ENCODE measurements at regions not wholly inside any gene's neighbourhood (a gene's known extent, or its start where the extent isn't known, plus 50 kb on each side); places are given as distances from the start of the nearest gene placed in this dataset.

DNA sequence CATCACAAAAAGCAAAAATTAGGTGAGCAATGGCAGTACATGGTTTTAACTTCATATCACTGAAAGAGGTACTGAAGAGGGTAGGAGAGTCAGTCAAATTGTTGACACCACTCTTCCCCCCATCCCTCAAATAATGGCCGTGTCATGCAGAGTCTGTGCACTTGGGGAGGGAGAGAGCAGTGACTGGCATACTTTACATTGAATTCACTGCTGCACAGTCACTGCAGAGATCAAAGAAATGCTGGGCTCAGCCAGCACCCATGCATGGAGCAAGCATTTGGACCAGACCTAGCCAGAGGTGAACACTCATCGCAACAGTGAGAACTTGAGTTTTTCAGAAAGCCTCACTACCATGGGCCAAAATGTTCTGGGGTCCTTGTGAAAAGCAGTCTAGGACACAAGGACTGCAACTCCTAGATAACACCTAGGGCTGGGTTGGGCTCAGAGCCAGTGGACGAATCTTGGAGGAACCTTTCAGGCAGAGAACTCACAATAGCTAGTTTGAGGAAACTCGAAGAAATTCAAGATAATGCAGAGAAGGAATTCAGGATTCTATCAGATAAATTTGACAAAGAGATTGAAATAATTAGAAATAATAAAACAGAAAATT, 112.9 kb downstream of the NR4A2 start:
- Histone ChIP-seq H3K4me3 (replicated peaks; ENCODE audit: low read depth, low read length) (no peak overlapping the region), H3K27me3 (replicated peaks; ENCODE audit: control insufficient read depth, insufficient read depth, low read length) (no peaks in the 10 kb centered on the region), H3K36me3 (ENCODE audit: control insufficient read depth, insufficient read depth, low read length) (no peaks in the 10 kb centered on the region)
- no peak for DNase-seq (ENCODE audit: extremely low read depth, insufficient read length)
- TF ChIP-seq, protein P1, sequence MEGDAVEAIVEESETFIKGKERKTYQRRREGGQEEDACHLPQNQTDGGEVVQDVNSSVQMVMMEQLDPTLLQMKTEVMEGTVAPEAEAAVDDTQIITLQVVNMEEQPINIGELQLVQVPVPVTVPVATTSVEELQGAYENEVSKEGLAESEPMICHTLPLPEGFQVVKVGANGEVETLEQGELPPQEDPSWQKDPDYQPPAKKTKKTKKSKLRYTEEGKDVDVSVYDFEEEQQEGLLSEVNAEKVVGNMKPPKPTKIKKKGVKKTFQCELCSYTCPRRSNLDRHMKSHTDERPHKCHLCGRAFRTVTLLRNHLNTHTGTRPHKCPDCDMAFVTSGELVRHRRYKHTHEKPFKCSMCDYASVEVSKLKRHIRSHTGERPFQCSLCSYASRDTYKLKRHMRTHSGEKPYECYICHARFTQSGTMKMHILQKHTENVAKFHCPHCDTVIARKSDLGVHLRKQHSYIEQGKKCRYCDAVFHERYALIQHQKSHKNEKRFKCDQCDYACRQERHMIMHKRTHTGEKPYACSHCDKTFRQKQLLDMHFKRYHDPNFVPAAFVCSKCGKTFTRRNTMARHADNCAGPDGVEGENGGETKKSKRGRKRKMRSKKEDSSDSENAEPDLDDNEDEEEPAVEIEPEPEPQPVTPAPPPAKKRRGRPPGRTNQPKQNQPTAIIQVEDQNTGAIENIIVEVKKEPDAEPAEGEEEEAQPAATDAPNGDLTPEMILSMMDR (IDR thresholded peaks at IDR 0.05; ENCODE audit: insufficient read depth, low read length, poor library complexity, severe bottlenecking) = no peak

DNA sequence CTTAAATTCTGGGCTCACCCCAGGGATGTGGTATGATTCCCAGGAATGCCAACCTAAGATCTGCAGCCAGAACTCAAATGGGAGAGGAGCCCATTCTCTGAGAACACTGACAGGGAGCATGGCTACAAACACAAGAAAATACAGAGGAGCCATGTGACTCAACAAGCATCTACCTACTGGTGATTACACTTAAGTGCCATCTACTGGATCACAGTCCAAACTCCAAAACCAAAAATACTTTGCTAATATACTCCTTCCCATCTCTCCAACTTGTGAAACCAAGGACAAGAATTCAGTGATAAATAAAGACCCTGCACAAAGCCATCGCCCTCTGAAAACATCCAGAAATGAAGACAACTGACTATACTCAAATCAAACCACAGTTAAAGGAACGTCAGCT, 116.9 kb downstream of the NR4A2 start:
- no peak overlapping the region for H3K4me3 ChIP-seq (replicated peaks; ENCODE audit: low read depth, low read length)
- TF ChIP-seq, protein P1 (IDR thresholded peaks at IDR 0.05; ENCODE audit: insufficient read depth, low read length, poor library complexity, severe bottlenecking) = no peak
- H3K27me3 ChIP-seq (replicated peaks; ENCODE audit: control insufficient read depth, insufficient read depth, low read length) = no peaks in the 10 kb centered on the region
- no peak for DNase-seq (ENCODE audit: extremely low read depth, insufficient read length)
- H3K36me3 ChIP-seq (ENCODE audit: control insufficient read depth, insufficient read depth, low read length) = no peaks in the 10 kb centered on the region

DNA sequence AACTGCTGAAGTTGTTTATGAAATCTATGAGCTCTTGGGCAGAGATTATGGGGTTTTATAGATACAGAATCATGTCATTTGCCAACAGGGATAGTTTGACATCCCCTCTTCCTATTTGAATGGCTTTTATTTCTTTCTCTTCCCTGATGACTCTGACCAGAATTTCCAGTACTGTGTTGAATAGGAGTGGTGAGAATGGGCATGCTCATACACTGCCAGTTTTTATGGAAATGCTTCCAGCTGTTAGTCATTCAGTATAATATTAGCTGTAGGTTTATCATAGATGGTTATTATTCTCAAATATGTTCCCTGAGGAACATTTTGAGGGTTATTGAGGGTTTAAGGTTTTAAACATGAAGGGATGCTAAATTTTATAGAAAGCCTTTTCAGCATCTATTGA, 121.2 kb downstream of the NR4A2 start:
- Histone ChIP-seq H3K36me3 (ENCODE audit: control insufficient read depth, insufficient read depth, low read length) (no peaks in the 10 kb centered on the region), H3K27me3 (replicated peaks; ENCODE audit: control insufficient read depth, insufficient read depth, low read length) (no peaks in the 10 kb centered on the region), H3K4me3 (replicated peaks; ENCODE audit: low read depth, low read length) (no peak overlapping the region)
- no peak for DNase-seq (ENCODE audit: extremely low read depth, insufficient read length)
- TF ChIP-seq, protein P1 (IDR thresholded peaks at IDR 0.05; ENCODE audit: insufficient read depth, low read length, poor library complexity, severe bottlenecking) = no peak

DNA sequence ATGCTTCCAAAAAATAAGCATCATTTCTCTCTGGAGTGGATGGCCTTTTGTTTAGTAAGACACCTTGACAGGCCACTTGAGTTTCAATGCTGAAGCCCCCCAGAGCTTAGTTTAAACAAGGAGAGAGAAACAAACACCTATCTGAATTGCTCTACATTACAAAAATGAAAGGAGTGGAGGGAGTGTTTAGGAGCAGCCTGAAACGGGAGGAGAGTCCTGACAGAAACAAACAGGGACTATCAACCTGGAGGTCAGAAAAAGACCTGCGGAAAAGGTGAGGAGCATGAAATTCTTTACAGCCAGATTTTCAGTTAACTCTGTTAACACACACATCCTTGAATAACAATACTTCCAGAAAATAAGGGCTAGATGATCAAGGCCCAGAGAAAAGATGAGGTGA, 126.2 kb downstream of the NR4A2 start:
- TF ChIP-seq, protein P1 (IDR thresholded peaks at IDR 0.05; ENCODE audit: insufficient read depth, low read length, poor library complexity, severe bottlenecking) = no peak
- no peak for DNase-seq (ENCODE audit: extremely low read depth, insufficient read length)
- no peak overlapping the region for H3K4me3 ChIP-seq (replicated peaks; ENCODE audit: low read depth, low read length)
- H3K36me3 ChIP-seq (ENCODE audit: control insufficient read depth, insufficient read depth, low read length) = no peaks in the 10 kb centered on the region
- no peaks in the 10 kb centered on the region for H3K27me3 ChIP-seq (replicated peaks; ENCODE audit: control insufficient read depth, insufficient read depth, low read length)

DNA sequence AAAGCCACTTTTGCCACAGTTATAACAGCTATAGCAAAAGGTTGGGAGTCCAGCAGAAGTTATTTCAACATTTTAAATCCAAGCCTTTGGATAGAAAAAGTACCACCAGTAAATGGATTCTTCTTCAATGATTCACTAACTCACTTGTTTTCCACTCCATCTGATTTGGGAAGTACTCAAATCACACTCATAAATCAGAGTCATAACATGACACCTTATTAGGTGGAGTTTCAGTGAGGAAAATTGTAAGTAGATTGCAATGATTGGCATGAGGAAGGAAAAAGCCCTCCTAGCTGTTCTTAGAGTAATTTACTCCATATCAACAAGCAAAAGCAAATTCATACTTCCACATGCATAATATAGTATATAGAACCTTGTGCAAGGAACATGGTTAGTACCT, 132.9 kb downstream of the NR4A2 start:
- DNase-seq (ENCODE audit: extremely low read depth, insufficient read length) = no peak
- Histone ChIP-seq H3K36me3 (ENCODE audit: control insufficient read depth, insufficient read depth, low read length) (no peaks in the 10 kb centered on the region), H3K4me3 (replicated peaks; ENCODE audit: low read depth, low read length) (no peak overlapping the region), H3K27me3 (replicated peaks; ENCODE audit: control insufficient read depth, insufficient read depth, low read length) (no peaks in the 10 kb centered on the region)
- TF ChIP-seq, protein P1 (IDR thresholded peaks at IDR 0.05; ENCODE audit: insufficient read depth, low read length, poor library complexity, severe bottlenecking) = no peak

DNA sequence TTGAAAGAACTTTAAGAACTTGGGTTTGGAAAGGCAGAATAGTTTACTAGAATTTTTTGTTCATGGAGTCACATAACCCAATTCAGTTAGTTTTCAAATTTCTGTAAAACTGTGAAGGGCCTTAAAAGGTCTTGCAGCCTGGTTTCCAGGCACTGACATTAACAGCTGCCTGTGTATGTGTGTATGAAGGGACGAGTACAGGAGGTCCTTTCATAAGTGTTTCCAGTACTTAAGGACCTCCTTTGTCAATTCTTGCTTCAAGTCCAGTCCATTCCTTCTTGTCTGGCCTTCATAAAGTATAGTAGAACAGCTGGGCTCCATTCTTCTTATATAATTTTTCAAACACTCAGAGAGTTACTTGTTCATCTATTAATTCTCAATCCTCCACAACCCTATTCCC, 136.5 kb downstream of the NR4A2 start:
- no peak for DNase-seq (ENCODE audit: extremely low read depth, insufficient read length)
- H3K27me3 ChIP-seq (replicated peaks; ENCODE audit: control insufficient read depth, insufficient read depth, low read length) = no peaks in the 10 kb centered on the region
- H3K36me3 ChIP-seq (ENCODE audit: control insufficient read depth, insufficient read depth, low read length) = no peaks in the 10 kb centered on the region
- TF ChIP-seq, protein P1 (IDR thresholded peaks at IDR 0.05; ENCODE audit: insufficient read depth, low read length, poor library complexity, severe bottlenecking) = no peak
- H3K4me3 ChIP-seq (replicated peaks; ENCODE audit: low read depth, low read length) = no peak overlapping the region
